CD14-positive monocyte (primary cell): ENCODE measurements at regions not wholly inside any gene's neighbourhood (a gene's known extent, or its start where the extent isn't known, plus 50 kb on each side); places are given as distances from the start of the nearest gene placed in this dataset.
A peak's percentile ranks its signal among the peaks of the same experiment; 100 is the strongest.

ENCODE experiments used
- DNase-seq, 3 donors: peaks; one replicate each; pipeline ENCODE4 v3.0.0-alpha.2; 2011 to 2022
- H2AFZ ChIP-seq: 2 replicates; pipeline ENCODE4 v1.6.0; 2012; ENCODE audit warnings: mild to moderate bottlenecking, low read depth, low read length, inconsistent platforms; ENCODE audit not compliant: insufficient read depth, poor library complexity, severe bottlenecking
- H3K27ac ChIP-seq, 2 donors: 1 replicate in 1 of 2; 2 replicates in 1 of 2; pipeline ENCODE4 v1.5.1; 2012 to 2013; ENCODE audit warnings: low read length in 2 of 2, control low read depth in 1 of 2, inconsistent platforms in 1 of 2, low read depth in 1 of 2, mild to moderate bottlenecking in 1 of 2
- H3K27me3 ChIP-seq, 2 donors: one replicate each; pipeline versions ENCODE4 v1.6.0 to v1.6.1; 2011 to 2013; ENCODE audit warnings: low read length in 2 of 2; ENCODE audit not compliant: control insufficient read depth in 2 of 2, insufficient read depth in 2 of 2
- H3K36me3 ChIP-seq, 2 donors: replicated peaks in 1 of 2; 1 replicate in 1 of 2; 2 replicates in 1 of 2; pipeline versions ENCODE4 v1.5.1 to v1.6.1; 2012 to 2013; ENCODE audit warnings: low read length in 2 of 2, control low read depth in 1 of 2, inconsistent platforms in 1 of 2, mild to moderate bottlenecking in 1 of 2; ENCODE audit not compliant: insufficient read depth in 2 of 2, control insufficient read depth in 1 of 2
- H3K4me1 ChIP-seq, 2 donors: 1 replicate in 1 of 2; 2 replicates in 1 of 2; pipeline versions ENCODE4 v1.5.1 to v1.6.1; 2012 to 2013; ENCODE audit warnings: low read length in 2 of 2, control low read depth in 1 of 2, inconsistent platforms in 1 of 2, mild to moderate bottlenecking in 1 of 2, moderate library complexity in 1 of 2; ENCODE audit not compliant: insufficient read depth in 2 of 2, control insufficient read depth in 1 of 2
- H3K4me2 ChIP-seq: replicated peaks from 2 replicates; pipeline ENCODE3; 2012; ENCODE audit warnings: low read length, moderate library complexity, mild to moderate bottlenecking; ENCODE audit not compliant: poor library complexity, severe bottlenecking; ENCODE audit errors: extremely low read depth
- H3K4me3 ChIP-seq, 3 experiments: fragments of 200-600 bp in 1 of 3; sonication (generic) in 1 of 3; replicated peaks in 1 of 3; 1 replicate in 2 of 3; 2 replicates in 1 of 3; pipeline ENCODE4 v1.5.1; 2011 to 2013; ENCODE audit warnings: low read length in 3 of 3, mild to moderate bottlenecking in 3 of 3, control low read depth in 2 of 3, low read depth in 2 of 3, inconsistent platforms in 1 of 3, moderate library complexity in 1 of 3
- H3K79me2 ChIP-seq: 2 replicates; pipeline ENCODE4 v1.6.0; 2012; ENCODE audit warnings: mild to moderate bottlenecking, control low read depth, inconsistent platforms, low read length, moderate library complexity; ENCODE audit not compliant: insufficient read depth
- H3K9ac ChIP-seq: 2 replicates; pipeline ENCODE4 v1.6.0; 2017; ENCODE audit warnings: low read length, mild to moderate bottlenecking; ENCODE audit not compliant: insufficient read depth, poor library complexity, severe bottlenecking
- H3K9me3 ChIP-seq, 2 donors: replicated peaks in 1 of 2; 1 replicate in 1 of 2; 2 replicates in 1 of 2; pipeline versions ENCODE4 v1.5.1 to v1.6.1; 2012 to 2013; ENCODE audit warnings: low read length in 2 of 2, control low read depth in 1 of 2; ENCODE audit not compliant: control insufficient read depth in 1 of 2, insufficient read depth in 1 of 2
- H4K20me1 ChIP-seq: 2 replicates; pipeline ENCODE4 v1.6.0; 2012; ENCODE audit warnings: mild to moderate bottlenecking, low read length, control low read depth, moderate library complexity; ENCODE audit not compliant: insufficient read depth
- H3K27ac Mint-ChIP-seq, 7 donors: one replicate each; pipeline ENCODE4 v1.8.0; 2020; ENCODE audit warnings: mild to moderate bottlenecking in 7 of 7, mixed read lengths in 7 of 7, moderate library complexity in 6 of 7, inconsistent platforms in 2 of 7
- H3K27me3 Mint-ChIP-seq, 3 donors: one replicate each; pipeline ENCODE4 v1.8.0; 2021 to 2022; ENCODE audit warnings: low read depth in 3 of 3, mild to moderate bottlenecking in 3 of 3, mixed read lengths in 3 of 3, moderate library complexity in 3 of 3, inconsistent platforms in 1 of 3
- H3K36me3 Mint-ChIP-seq, 2 donors: one replicate each; pipeline ENCODE4 v1.8.0; 2020; ENCODE audit warnings: mixed read lengths in 2 of 2, inconsistent platforms in 1 of 2, mild to moderate bottlenecking in 1 of 2
- H3K4me1 Mint-ChIP-seq: one replicate; pipeline ENCODE4 v1.8.0; 2020; ENCODE audit warnings: mild to moderate bottlenecking, mixed read lengths
- H3K4me3 Mint-ChIP-seq, 2 donors: one replicate each; pipeline ENCODE4 v1.8.0; 2020; ENCODE audit warnings: mild to moderate bottlenecking in 2 of 2, mixed read lengths in 2 of 2, moderate library complexity in 1 of 2
- H3K9me3 Mint-ChIP-seq, 7 donors: one replicate each; pipeline ENCODE4 v1.8.0; 2020 to 2022; ENCODE audit warnings: mixed read lengths in 7 of 7, mild to moderate bottlenecking in 6 of 7, moderate library complexity in 6 of 7, inconsistent platforms in 2 of 7
- CTCF ChIP-seq: fragments of 200-600 bp; IDR thresholded peaks from one replicate; pipeline ENCODE4 v1.8.0; 2022; ENCODE audit warnings: antibody characterized with exemption, mild to moderate bottlenecking
- WGBS: methylation state at CpG from one replicate; pipeline ENCODE4 v1.1.5; 2013; ENCODE audit warnings: missing lambda C conversion rate; ENCODE audit not compliant: insufficient coverage; 5-methylcytosine and 5-hydroxymethylcytosine counted together
- intact Hi-C, 2 donors: fragments of 100-400 bp; cut with micrococcal nuclease; formaldehyde crosslinking; loops; one replicate each; pipeline versions ENCODE4 v1.15.0 to v1.15.1; 2023

- Mint-ChIP-seq H3K4me1 (peaks cover 30% of the 10 kb centered on the region), H3K27ac (peak overlapping the region in 2 of 7 donors; percentile 48 to 70)
- H3K4me3 ChIP-seq: no peak overlapping the region
Measured at GRCh38 chr14:71579331-71579730, 352.9 kb upstream of the RGS6 start.

GRCh38 chr14:71582705-71583104, 349.5 kb upstream of the RGS6 start:
- H3K9me3 Mint-ChIP-seq: peaks cover 0 to 1% (median 0%) of the 10 kb centered on the region in 7 donors
- H3K36me3 Mint-ChIP-seq: peaks cover 9 to 30% of the 10 kb centered on the region in 2 donors
- H2AFZ ChIP-seq: no peak overlapping the region
- H3K27ac Mint-ChIP-seq: peak overlapping the region; percentile 70 to 87 (median 77)
- H3K4me2 ChIP-seq: peak overlapping the region; percentile 66
- DNase-seq: no peak
- WGBS: no CpG with 5 or more reads among the region's 1 CpG
- peak overlapping the region; percentile 22 for H3K9ac ChIP-seq
- no peak for TF ChIP-seq CTCF
- H3K79me2 ChIP-seq: no peaks in the 10 kb centered on the region
- H3K36me3 ChIP-seq: peaks cover 0 to 1% of the 10 kb centered on the region in 2 donors
- no peaks in the 10 kb centered on the region for H3K27me3 ChIP-seq
- intact Hi-C loops: no loop called here
- peaks cover 29% of the 10 kb centered on the region for H4K20me1 ChIP-seq
- H3K4me3 ChIP-seq: peak overlapping the region in 1 of 3 experiments; percentile 46
- peaks cover 31 to 36% of the 10 kb centered on the region in 2 donors for H3K4me1 ChIP-seq
- H3K4me1 Mint-ChIP-seq: peaks cover 44% of the 10 kb centered on the region
- H3K27me3 Mint-ChIP-seq: peaks cover 0 to 13% (median 2%) of the 10 kb centered on the region in 3 donors
- peak overlapping the region in 1 of 2 donors; percentile 26 for H3K4me3 Mint-ChIP-seq
- no peaks in the 10 kb centered on the region for H3K9me3 ChIP-seq
- H3K27ac ChIP-seq: peak overlapping the region; percentile 52 to 73

More at GRCh38 chr14:71579331-71579730, 352.9 kb upstream of the RGS6 start:
- Histone ChIP-seq H4K20me1 (peaks cover 32% of the 10 kb centered on the region), H3K27ac (no peak overlapping the region), H2AFZ (no peak overlapping the region), H3K9ac (no peak overlapping the region), H3K79me2 (no peaks in the 10 kb centered on the region), H3K27me3 (no peaks in the 10 kb centered on the region), H3K4me2 (no peak overlapping the region), H3K4me1 (peaks cover 24 to 27% of the 10 kb centered on the region in 2 donors), H3K36me3 (no peaks in the 10 kb centered on the region), H3K9me3 (no peaks in the 10 kb centered on the region)
- H3K27me3 Mint-ChIP-seq: peaks cover 0 to 1% (median 0%) of the 10 kb centered on the region in 3 donors
- WGBS: 92% methylated on average over 2 of the region's 3 CpGs
- H3K9me3 Mint-ChIP-seq: no peaks in the 10 kb centered on the region
- no peak overlapping the region for H3K4me3 Mint-ChIP-seq
- peaks cover 5 to 17% of the 10 kb centered on the region in 2 donors for H3K36me3 Mint-ChIP-seq
- DNase-seq: no peak
- no peak for TF ChIP-seq CTCF
- intact Hi-C loops: no loop called here
